ENCODE measurements at regions not wholly inside any gene's neighbourhood (a gene's known extent, or its start where the extent isn't known, plus 50 kb on each side); places are given as distances from the start of the nearest gene placed in this dataset.

DNA sequence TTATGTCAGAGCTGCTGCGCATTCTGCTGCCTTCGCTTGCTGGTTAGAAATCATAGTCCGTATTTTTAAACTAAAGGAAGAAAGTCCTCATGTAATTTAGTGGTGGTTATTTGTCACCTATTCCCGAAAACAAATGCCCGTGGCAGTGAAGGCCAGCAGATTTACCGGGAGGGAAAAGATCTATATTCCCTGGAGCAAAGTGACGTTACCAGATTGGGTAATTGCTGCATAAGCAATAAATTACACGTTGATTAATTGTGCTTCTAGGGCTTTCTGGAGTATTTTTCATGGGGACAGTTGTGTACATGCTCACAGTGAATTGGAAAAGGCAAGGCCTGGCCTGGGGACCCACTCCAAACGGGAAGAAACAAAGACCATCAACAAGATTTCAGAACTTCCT is 298.7 kb downstream of the NPHP4 start:
- Histone ChIP-seq H3K27ac (no peak overlapping the region), H3K4me1 (no peaks in the 10 kb centered on the region), H3K9me3 (no peaks in the 10 kb centered on the region), H3K27me3 (peaks cover 0 to 15% (median 0%) of the 10 kb centered on the region in 3 donors), H3K4me3 (no peak overlapping the region), H3K36me3 (no peaks in the 10 kb centered on the region)
- WGBS, 2 donors, result 86 to 93% methylated on average over 9 of the region's 9 CpGs
- intact Hi-C loops (cut with DNase I), result no loop called here
- no peak for DNase-seq
- TF ChIP-seq POLR2A (IDR thresholded peaks at IDR 0.05), result no peak
- no peak for TF ChIP-seq POLR2AphosphoS5 (IDR thresholded peaks at IDR 0.05)
- TF ChIP-seq CTCF (IDR thresholded peaks at IDR 0.05), result no peak
- no peak for TF ChIP-seq EP300 (IDR thresholded peaks at IDR 0.05)

DNA sequence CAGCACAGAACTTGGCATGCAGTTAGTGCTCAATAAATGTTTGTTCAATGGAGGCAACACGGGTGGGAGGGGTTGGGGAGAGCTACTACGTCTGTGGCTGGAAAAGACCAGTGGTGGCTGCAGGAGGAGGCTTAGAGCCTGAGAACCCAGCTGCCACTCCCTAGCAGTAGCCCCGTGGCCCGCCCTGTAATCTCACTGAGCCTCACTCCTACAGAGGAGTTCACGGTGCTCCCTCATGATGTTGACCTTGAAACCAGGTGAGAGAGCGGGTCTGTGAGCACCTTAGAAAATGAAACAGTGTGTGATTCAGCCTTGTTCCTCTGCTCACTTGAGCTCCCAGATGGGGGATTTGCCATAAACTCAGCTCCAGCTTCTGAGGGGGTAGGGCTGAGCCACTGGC is 299.6 kb downstream of the NPHP4 start:
- intact Hi-C loops (cut with DNase I), result no loop called here
- H3K27me3 ChIP-seq, result peaks cover 0 to 15% (median 0%) of the 10 kb centered on the region in 3 donors
- TF ChIP-seq POLR2A (IDR thresholded peaks at IDR 0.05) (no peak), POLR2AphosphoS5 (IDR thresholded peaks at IDR 0.05) (no peak), EP300 (IDR thresholded peaks at IDR 0.05) (no peak), CTCF (IDR thresholded peaks at IDR 0.05) (no peak)
- H3K9me3 ChIP-seq, result no peaks in the 10 kb centered on the region
- no peaks in the 10 kb centered on the region for H3K36me3 ChIP-seq
- 15 to 63% methylated on average over 6 of the region's 6 CpGs for WGBS, 2 donors
- H3K4me1 ChIP-seq, result no peaks in the 10 kb centered on the region
- no peak for DNase-seq
- no peak overlapping the region for H3K4me3 ChIP-seq
- no peak overlapping the region for H3K27ac ChIP-seq

DNA sequence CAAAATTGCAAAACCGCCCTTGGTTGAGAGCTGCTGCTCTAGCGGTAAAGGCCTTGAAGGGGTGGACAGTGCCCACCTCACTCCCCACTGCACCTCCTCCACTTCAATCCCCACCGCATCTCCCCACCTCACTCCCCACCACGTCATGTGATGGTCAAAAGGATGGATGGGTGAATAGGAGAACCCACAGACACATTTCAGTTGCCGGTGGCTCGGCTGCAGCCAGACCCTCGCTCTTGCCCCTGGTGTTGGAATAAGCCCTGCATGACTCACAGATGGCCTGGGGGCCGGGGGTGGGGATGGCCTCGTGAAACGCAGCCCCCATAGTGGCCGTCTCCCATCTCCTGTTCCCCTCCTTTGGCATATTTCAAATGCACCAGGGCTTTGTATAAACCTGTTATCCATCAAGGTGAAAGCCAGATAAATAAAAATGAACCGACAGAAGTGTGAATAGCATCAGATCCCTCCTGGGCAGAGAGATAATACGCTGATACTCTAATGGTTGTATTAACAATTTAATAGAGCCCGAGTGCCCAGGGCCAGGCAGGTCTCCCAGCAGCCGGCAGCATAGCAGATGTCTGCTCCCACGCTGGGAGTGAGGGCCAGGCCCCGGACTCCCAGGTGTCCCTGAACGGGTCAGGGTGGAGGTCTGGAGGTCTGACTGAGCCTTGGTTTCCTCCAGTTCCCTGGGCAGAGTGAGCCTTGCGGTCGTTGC is 300.3 kb downstream of the NPHP4 start:
- no peak for TF ChIP-seq POLR2AphosphoS5 (IDR thresholded peaks at IDR 0.05)
- TF ChIP-seq EP300 (IDR thresholded peaks at IDR 0.05), result no peak
- no peak for TF ChIP-seq CTCF (IDR thresholded peaks at IDR 0.05)
- TF ChIP-seq POLR2A (IDR thresholded peaks at IDR 0.05), result no peak
- no peak overlapping the region for H3K4me3 ChIP-seq
- H3K4me1 ChIP-seq, result no peaks in the 10 kb centered on the region
- H3K9me3 ChIP-seq, result no peaks in the 10 kb centered on the region
- no peak overlapping the region for H3K27ac ChIP-seq
- DNase-seq, result no peak
- intact Hi-C loops (cut with DNase I), result no loop called here
- H3K36me3 ChIP-seq, result no peaks in the 10 kb centered on the region
- WGBS, 2 donors, result 77 to 79% methylated on average over 20 of the region's 20 CpGs
- H3K27me3 ChIP-seq, result peaks cover 0 to 15% (median 0%) of the 10 kb centered on the region in 3 donors

DNA sequence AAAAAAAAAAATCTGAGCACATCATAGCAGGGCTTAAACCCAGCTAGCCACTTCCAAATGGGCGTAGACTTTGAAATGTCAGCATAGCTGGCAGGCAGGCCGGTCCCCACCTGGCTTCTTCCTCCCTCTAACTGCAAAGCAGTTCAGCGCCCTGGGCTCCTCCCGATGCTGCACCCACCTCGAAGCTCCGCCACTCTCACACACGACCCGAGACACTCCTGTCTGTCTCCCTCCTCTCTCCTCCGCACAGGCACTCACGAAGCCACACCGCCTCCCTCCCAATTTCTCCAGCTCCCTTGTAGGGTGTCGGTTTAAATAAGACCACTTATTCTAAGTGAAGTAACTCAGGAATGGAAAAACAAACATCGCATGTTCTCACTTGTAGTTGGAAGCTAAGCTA is 301.3 kb downstream of the NPHP4 start:
- peaks cover 0 to 15% (median 0%) of the 10 kb centered on the region in 3 donors for H3K27me3 ChIP-seq
- TF ChIP-seq POLR2AphosphoS5 (IDR thresholded peaks at IDR 0.05) (no peak), CTCF (IDR thresholded peaks at IDR 0.05) (no peak), POLR2A (IDR thresholded peaks at IDR 0.05) (no peak), EP300 (IDR thresholded peaks at IDR 0.05) (no peak)
- intact Hi-C loops (cut with DNase I), result no loop called here
- H3K36me3 ChIP-seq, result no peaks in the 10 kb centered on the region
- WGBS, 2 donors, result 38 to 61% methylated on average over 13 of the region's 13 CpGs
- H3K4me1 ChIP-seq, result no peaks in the 10 kb centered on the region
- no peak for DNase-seq
- H3K27ac ChIP-seq, result no peak overlapping the region
- H3K9me3 ChIP-seq, result no peaks in the 10 kb centered on the region
- no peak overlapping the region for H3K4me3 ChIP-seq

GRCh38 chr1:5690291-5690690 is 301.9 kb downstream of the NPHP4 start:
- Histone ChIP-seq H3K27ac (no peak overlapping the region), H3K4me3 (no peak overlapping the region), H3K9me3 (no peaks in the 10 kb centered on the region), H3K36me3 (no peaks in the 10 kb centered on the region), H3K27me3 (peaks cover 0 to 18% (median 0%) of the 10 kb centered on the region in 3 donors), H3K4me1 (no peaks in the 10 kb centered on the region)
- TF ChIP-seq POLR2AphosphoS5 (IDR thresholded peaks at IDR 0.05), result no peak
- TF ChIP-seq POLR2A (IDR thresholded peaks at IDR 0.05), result no peak
- TF ChIP-seq CTCF (IDR thresholded peaks at IDR 0.05), result no peak
- no peak for TF ChIP-seq EP300 (IDR thresholded peaks at IDR 0.05)
- intact Hi-C loops (cut with DNase I), result no loop called here
- 78 to 83% methylated on average over 3 of the region's 3 CpGs for WGBS, 2 donors
- no peak for DNase-seq
